Neural progenitor cell (in vitro differentiated cells): ENCODE measurements at regions not wholly inside any gene's neighbourhood (a gene's known extent, or its start where the extent isn't known, plus 50 kb on each side); places are given as distances from the start of the nearest gene placed in this dataset.

ENCODE experiments used
- EZH2 ChIP-seq: fragments of 200-600 bp; sonication (generic); IDR thresholded peaks from 2 replicates; pipeline ENCODE4 v1.6.1; 2017; ENCODE audit warnings: antibody characterized with exemption, mild to moderate bottlenecking, moderate library complexity
- EZH2phosphoT487 ChIP-seq: fragments of 200-600 bp; sonication (generic); IDR thresholded peaks from 2 replicates; pipeline ENCODE4 v1.6.1; 2017; ENCODE audit warnings: antibody characterized with exemption
- TF ChIP-seq, protein P1 (sequence below): fragments of 200-600 bp; sonication (generic); IDR thresholded peaks from 2 replicates; pipeline ENCODE4 v1.5.1; 2017; ENCODE audit warnings: antibody characterized with exemption, mild to moderate bottlenecking

- TF ChIP-seq EZH2: no peak
- TF ChIP-seq, protein P1, sequence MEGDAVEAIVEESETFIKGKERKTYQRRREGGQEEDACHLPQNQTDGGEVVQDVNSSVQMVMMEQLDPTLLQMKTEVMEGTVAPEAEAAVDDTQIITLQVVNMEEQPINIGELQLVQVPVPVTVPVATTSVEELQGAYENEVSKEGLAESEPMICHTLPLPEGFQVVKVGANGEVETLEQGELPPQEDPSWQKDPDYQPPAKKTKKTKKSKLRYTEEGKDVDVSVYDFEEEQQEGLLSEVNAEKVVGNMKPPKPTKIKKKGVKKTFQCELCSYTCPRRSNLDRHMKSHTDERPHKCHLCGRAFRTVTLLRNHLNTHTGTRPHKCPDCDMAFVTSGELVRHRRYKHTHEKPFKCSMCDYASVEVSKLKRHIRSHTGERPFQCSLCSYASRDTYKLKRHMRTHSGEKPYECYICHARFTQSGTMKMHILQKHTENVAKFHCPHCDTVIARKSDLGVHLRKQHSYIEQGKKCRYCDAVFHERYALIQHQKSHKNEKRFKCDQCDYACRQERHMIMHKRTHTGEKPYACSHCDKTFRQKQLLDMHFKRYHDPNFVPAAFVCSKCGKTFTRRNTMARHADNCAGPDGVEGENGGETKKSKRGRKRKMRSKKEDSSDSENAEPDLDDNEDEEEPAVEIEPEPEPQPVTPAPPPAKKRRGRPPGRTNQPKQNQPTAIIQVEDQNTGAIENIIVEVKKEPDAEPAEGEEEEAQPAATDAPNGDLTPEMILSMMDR: no peak
- no peak for TF ChIP-seq EZH2phosphoT487
Measured at GRCh38 chr5:60334281-60334713, 365.7 kb downstream of the DEPDC1B start.
